A673 (cell line): ENCODE measurements at regions not wholly inside any gene's neighbourhood (a gene's known extent, or its start where the extent isn't known, plus 50 kb on each side); places are given as distances from the start of the nearest gene placed in this dataset.

Experiments
- BruUV-seq: library from RNA; stranded (reverse); fragments of 400-500 nt; replicated peaks from 2 replicates; lab custom pipeline; 2021; lab: Mats Ljungman, UMichigan
- CTCF ChIA-PET: fragments of 300-600 bp; sonication (Branson Sonifier 250); formaldehyde crosslinking; loops from one replicate; lab custom pipeline; 2022; ENCODE audit warnings: antibody characterized with exemption; lab: Charles Lee
- POLR2A ChIA-PET: fragments of 300-600 bp; sonication (Branson Sonifier 250); formaldehyde crosslinking; loops from one replicate; lab custom pipeline; 2022; ENCODE audit warnings: antibody characterized with exemption; ENCODE audit not compliant: low non-redundant PET; lab: Charles Lee
- DNase-seq: peaks from one replicate; pipeline ENCODE4 v3.0.0-alpha.2; 2015; ENCODE audit warnings: low spot score
- H3K27ac ChIP-seq: fragments of 200-600 bp; sonication (generic); 2 replicates; pipeline ENCODE4 v1.5.1; 2016; ENCODE audit warnings: mixed run types, low read depth, mild to moderate bottlenecking, mixed read lengths, antibody characterized with exemption, low read length; ENCODE audit not compliant: poor library complexity, severe bottlenecking
- H3K27me3 ChIP-seq: fragments of 200-600 bp; sonication (generic); replicated peaks from 2 replicates; pipeline ENCODE4 v1.6.1; 2017; ENCODE audit warnings: mixed run types, low read depth, mild to moderate bottlenecking, mixed read lengths, antibody characterized with exemption, low read length; ENCODE audit not compliant: insufficient read depth, poor library complexity
- H3K36me3 ChIP-seq: fragments of 200-600 bp; sonication (generic); 2 replicates; pipeline ENCODE4 v1.6.1; 2016; ENCODE audit warnings: mixed run types, mild to moderate bottlenecking, mixed read lengths, antibody characterized with exemption, low read length; ENCODE audit not compliant: insufficient read depth, poor library complexity, severe bottlenecking
- H3K4me1 ChIP-seq: fragments of 200-600 bp; sonication (generic); 2 replicates; pipeline ENCODE4 v1.6.1; 2017; ENCODE audit warnings: mixed run types, mild to moderate bottlenecking, mixed read lengths, antibody characterized with exemption, low read length; ENCODE audit not compliant: insufficient read depth, poor library complexity, severe bottlenecking
- H3K4me3 ChIP-seq: fragments of 200-600 bp; sonication (generic); 2 replicates; pipeline ENCODE4 v1.5.1; 2016; ENCODE audit warnings: low read depth, mixed run types, mild to moderate bottlenecking, mixed read lengths, low read length; ENCODE audit not compliant: poor library complexity, severe bottlenecking
- H3K9me3 ChIP-seq: fragments of 200-600 bp; sonication (generic); 2 replicates; pipeline ENCODE4 v1.6.1; 2016; ENCODE audit warnings: mixed run types, low read depth, mild to moderate bottlenecking, mixed read lengths, antibody characterized with exemption, low read length; ENCODE audit not compliant: poor library complexity, severe bottlenecking
- CTCF ChIP-seq: fragments of 300-800, 200-600 bp; sonication (generic); conservative IDR thresholded peaks from 2 replicates; pipeline ENCODE4 v1.5.1; 2017; ENCODE audit warnings: low read depth, mild to moderate bottlenecking, antibody characterized with exemption, low read length, moderate library complexity, mixed read lengths
- EZH2 ChIP-seq: fragments of 200-600 bp; sonication (generic); IDR thresholded peaks from 2 replicates; pipeline ENCODE4 v1.6.1; 2017; ENCODE audit warnings: borderline replicate concordance, low read depth, mild to moderate bottlenecking, mixed read lengths, antibody characterized with exemption, low read length; ENCODE audit not compliant: poor library complexity, severe bottlenecking
- intact Hi-C: fragments of 100-400 bp; cut with micrococcal nuclease; formaldehyde crosslinking; loops from one replicate; pipeline ENCODE4 v1.10.0; 2022; ENCODE audit not compliant: unreplicated experiment

- CTCF ChIA-PET = no interaction called here
- intact Hi-C loops = no loop called here
- no TSS peak for BruUV-seq
Measured at GRCh38 chr11:10622108-10622507, 53.6 kb upstream of the LYVE1 start.

GRCh38 chr11:10619131-10619680 lies 50.7 kb upstream of the LYVE1 start:
- no peak for TF ChIP-seq EZH2
- TF ChIP-seq CTCF = no peak
- DNase-seq = no peak
- CTCF ChIA-PET = no interaction called here

More at GRCh38 chr11:10622108-10622507, 53.6 kb upstream of the LYVE1 start:
- no peaks in the 10 kb centered on the region for H3K9me3 ChIP-seq
- H3K27me3 ChIP-seq = no peaks in the 10 kb centered on the region
- DNase-seq = no peak
- no peak overlapping the region for H3K27ac ChIP-seq
- no peaks in the 10 kb centered on the region for H3K36me3 ChIP-seq
- no peak overlapping the region for H3K4me3 ChIP-seq
- TF ChIP-seq EZH2 = no peak
- TF ChIP-seq CTCF = no peak
- peaks cover 17% of the 10 kb centered on the region for H3K4me1 ChIP-seq
- POLR2A ChIA-PET = no interaction called here

GRCh38 chr11:10618490-10618889 lies 50.0 kb upstream of the LYVE1 start:
- CTCF ChIA-PET = no interaction called here
- intact Hi-C loops = no loop called here
- BruUV-seq = no TSS peak
- Histone ChIP-seq H3K9me3 (no peaks in the 10 kb centered on the region), H3K36me3 (no peaks in the 10 kb centered on the region), H3K4me1 (no peaks in the 10 kb centered on the region), H3K4me3 (no peak overlapping the region), H3K27me3 (no peaks in the 10 kb centered on the region), H3K27ac (no peak overlapping the region)
- no peak for DNase-seq
- POLR2A ChIA-PET = no interaction called here
- no peak for TF ChIP-seq EZH2
- TF ChIP-seq CTCF = no peak

More at GRCh38 chr11:10619131-10619680, 50.7 kb upstream of the LYVE1 start:
- intact Hi-C loops = no loop called here
- Histone ChIP-seq H3K9me3 (no peaks in the 10 kb centered on the region), H3K4me1 (peaks cover 3% of the 10 kb centered on the region), H3K27ac (no peak overlapping the region), H3K4me3 (no peak overlapping the region), H3K36me3 (no peaks in the 10 kb centered on the region), H3K27me3 (no peaks in the 10 kb centered on the region)
- POLR2A ChIA-PET = no interaction called here
- BruUV-seq = no TSS peak
